22Rv1 (cell line): ENCODE measurements at regions not wholly inside any gene's neighbourhood (a gene's known extent, or its start where the extent isn't known, plus 50 kb on each side); places are given as distances from the start of the nearest gene placed in this dataset.

Source experiments
- ZFX ChIP-seq: fragments of 450-650 bp; IDR thresholded peaks from 2 replicates; pipeline ENCODE4 v1.6.1; 2017; ENCODE audit warnings: antibody characterized with exemption, borderline replicate concordance
- TF ChIP-seq, protein P1 (sequence below): fragments of 450-650 bp; IDR thresholded peaks from 2 replicates; pipeline ENCODE4 v1.5.1; 2017; ENCODE audit warnings: mild to moderate bottlenecking

DNA sequence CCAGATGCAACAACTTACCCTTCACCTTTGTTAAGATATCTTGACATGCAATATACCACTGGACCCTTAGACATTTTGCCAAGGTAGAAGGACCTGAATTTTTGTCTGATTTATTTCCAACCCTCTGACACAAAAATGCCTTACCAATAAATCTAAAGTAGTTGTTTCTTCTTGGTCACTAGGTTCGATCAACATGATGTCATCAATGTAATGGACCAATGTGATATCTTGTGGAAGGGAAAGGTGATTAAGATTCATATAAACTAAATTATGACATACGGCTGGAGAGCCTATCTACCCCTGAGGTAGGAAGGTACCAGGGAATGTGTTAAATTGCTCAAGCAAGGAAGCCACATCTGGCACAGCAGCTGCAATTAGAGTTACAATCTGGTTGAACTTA is 67.7 kb upstream of the SERPINE2 start:
- TF ChIP-seq, protein P1, sequence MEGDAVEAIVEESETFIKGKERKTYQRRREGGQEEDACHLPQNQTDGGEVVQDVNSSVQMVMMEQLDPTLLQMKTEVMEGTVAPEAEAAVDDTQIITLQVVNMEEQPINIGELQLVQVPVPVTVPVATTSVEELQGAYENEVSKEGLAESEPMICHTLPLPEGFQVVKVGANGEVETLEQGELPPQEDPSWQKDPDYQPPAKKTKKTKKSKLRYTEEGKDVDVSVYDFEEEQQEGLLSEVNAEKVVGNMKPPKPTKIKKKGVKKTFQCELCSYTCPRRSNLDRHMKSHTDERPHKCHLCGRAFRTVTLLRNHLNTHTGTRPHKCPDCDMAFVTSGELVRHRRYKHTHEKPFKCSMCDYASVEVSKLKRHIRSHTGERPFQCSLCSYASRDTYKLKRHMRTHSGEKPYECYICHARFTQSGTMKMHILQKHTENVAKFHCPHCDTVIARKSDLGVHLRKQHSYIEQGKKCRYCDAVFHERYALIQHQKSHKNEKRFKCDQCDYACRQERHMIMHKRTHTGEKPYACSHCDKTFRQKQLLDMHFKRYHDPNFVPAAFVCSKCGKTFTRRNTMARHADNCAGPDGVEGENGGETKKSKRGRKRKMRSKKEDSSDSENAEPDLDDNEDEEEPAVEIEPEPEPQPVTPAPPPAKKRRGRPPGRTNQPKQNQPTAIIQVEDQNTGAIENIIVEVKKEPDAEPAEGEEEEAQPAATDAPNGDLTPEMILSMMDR, result no peak
- no peak for TF ChIP-seq ZFX
